Neural cell (in vitro differentiated cells): ENCODE measurements at regions not wholly inside any gene's neighbourhood (a gene's known extent, or its start where the extent isn't known, plus 50 kb on each side); places are given as distances from the start of the nearest gene placed in this dataset.

Source experiments
- EP300 ChIP-seq: fragments of 450-650 bp; conservative IDR thresholded peaks from 2 replicates; pipeline ENCODE4 v1.6.1; 2014; ENCODE audit warnings: antibody characterized with exemption, mild to moderate bottlenecking, moderate library complexity; ENCODE audit not compliant: poor library complexity, severe bottlenecking
- EZH2 ChIP-seq: fragments of 200-600, 300-800 bp; shearing (Covaris generic), sonication (generic); IDR thresholded peaks from 2 replicates; pipeline ENCODE4 v1.6.1; 2014; ENCODE audit warnings: antibody characterized with exemption, low read length, borderline replicate concordance, mild to moderate bottlenecking; ENCODE audit not compliant: insufficient read depth, poor library complexity, severe bottlenecking
- MXI1 ChIP-seq: fragments of 450-650 bp; conservative IDR thresholded peaks from 2 replicates; pipeline ENCODE4 v1.6.1; 2014; ENCODE audit warnings: antibody characterized with exemption, mild to moderate bottlenecking; ENCODE audit not compliant: poor library complexity, severe bottlenecking
- POLR2AphosphoS5 ChIP-seq: IDR thresholded peaks from 2 replicates; pipeline ENCODE4 v1.6.1; 2012
- RAD21 ChIP-seq: fragments of 450-650 bp; conservative IDR thresholded peaks from 2 replicates; pipeline ENCODE4 v1.6.1; 2014; ENCODE audit warnings: antibody characterized with exemption, mild to moderate bottlenecking, moderate library complexity
- TAF1 ChIP-seq: IDR thresholded peaks from 2 replicates; pipeline ENCODE4 v1.6.1; 2012; ENCODE audit warnings: low read depth
- TF ChIP-seq, protein P1 (sequence below): fragments of 450-650 bp; IDR thresholded peaks from 2 replicates; pipeline ENCODE4 v1.5.1; 2014; ENCODE audit warnings: antibody characterized with exemption, mild to moderate bottlenecking, moderate library complexity; ENCODE audit not compliant: poor library complexity, severe bottlenecking

DNA sequence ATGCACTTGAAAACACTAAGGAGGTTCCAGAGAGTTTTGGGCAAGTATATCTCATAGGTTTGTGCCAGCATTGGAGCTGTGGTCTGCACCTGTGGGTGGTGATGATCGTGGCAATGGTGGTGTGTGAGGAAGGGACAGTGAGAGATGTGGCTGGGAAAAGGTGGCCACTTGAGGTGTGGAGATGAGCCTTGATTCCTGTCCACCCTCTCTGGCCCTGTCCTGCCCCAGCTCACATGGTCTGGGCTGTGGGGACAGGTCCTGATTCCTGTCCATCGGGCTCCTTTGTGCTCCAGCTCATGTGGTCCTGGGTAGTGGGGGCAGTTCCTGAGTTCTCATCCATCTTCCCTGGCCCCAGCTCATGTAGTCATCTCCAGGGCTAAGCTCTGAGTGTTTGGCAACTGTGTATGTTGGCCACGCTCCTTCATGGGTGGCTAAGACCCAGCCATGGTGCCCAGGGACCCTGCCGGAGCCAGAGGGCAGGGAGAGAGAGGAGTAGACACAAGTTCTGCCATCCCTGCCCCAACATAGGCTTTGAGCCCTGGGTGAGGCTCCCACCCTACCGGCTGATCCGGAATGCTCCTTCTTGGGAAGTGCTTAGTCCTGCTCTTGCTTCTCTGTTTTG is 294.4 kb upstream of the HDAC4 start:
- TF ChIP-seq, protein P1, sequence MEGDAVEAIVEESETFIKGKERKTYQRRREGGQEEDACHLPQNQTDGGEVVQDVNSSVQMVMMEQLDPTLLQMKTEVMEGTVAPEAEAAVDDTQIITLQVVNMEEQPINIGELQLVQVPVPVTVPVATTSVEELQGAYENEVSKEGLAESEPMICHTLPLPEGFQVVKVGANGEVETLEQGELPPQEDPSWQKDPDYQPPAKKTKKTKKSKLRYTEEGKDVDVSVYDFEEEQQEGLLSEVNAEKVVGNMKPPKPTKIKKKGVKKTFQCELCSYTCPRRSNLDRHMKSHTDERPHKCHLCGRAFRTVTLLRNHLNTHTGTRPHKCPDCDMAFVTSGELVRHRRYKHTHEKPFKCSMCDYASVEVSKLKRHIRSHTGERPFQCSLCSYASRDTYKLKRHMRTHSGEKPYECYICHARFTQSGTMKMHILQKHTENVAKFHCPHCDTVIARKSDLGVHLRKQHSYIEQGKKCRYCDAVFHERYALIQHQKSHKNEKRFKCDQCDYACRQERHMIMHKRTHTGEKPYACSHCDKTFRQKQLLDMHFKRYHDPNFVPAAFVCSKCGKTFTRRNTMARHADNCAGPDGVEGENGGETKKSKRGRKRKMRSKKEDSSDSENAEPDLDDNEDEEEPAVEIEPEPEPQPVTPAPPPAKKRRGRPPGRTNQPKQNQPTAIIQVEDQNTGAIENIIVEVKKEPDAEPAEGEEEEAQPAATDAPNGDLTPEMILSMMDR = no peak
- no peak for TF ChIP-seq EZH2
- no peak for TF ChIP-seq TAF1
- TF ChIP-seq MXI1 = no peak
- no peak for TF ChIP-seq EP300
- no peak for TF ChIP-seq POLR2AphosphoS5
- no peak for TF ChIP-seq RAD21
